H1 (cell line): ENCODE measurements at regions not wholly inside any gene's neighbourhood (a gene's known extent, or its start where the extent isn't known, plus 50 kb on each side); places are given as distances from the start of the nearest gene placed in this dataset.

Experiments used
- EZH2 ChIP-seq: fragments of 200-600 bp; sonication (generic); IDR thresholded peaks from 2 replicates; pipeline ENCODE4 v1.7.1; 2012; ENCODE audit warnings: low read depth, mild to moderate bottlenecking, moderate library complexity, low read length, inconsistent platforms; ENCODE audit not compliant: severe bottlenecking
- YY1 ChIP-seq: IDR thresholded peaks from 2 replicates; pipeline ENCODE4 v1.6.1; 2011; ENCODE audit warnings: low read depth, mild to moderate bottlenecking, low read length

DNA sequence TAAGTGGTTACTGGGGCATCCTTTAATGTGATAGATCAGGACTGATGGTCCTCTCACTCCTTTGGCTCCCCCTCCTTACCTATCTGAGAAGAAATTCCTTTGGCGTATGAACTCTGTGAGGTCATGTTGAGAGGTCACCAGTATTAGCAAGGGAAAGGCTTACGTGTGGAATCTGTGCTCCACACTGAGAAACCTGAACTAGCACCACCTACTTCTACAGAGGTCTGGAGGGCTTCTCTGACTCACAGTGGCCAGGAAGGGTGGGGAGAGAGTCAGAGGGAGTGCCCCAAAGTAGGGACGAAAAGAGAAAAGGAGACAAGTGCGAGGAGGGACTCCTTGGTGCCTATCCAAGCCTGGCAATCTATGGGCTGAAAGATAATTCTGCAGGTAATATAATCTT is 348.6 kb downstream of the TNS1 start:
- TF ChIP-seq EZH2 (no peak), YY1 (no peak)
